T1000 (cell line): ENCODE measurements at regions not wholly inside any gene's neighbourhood (a gene's known extent, or its start where the extent isn't known, plus 50 kb on each side); places are given as distances from the start of the nearest gene placed in this dataset.
"Not testable (repeated sequence)": the region's sequence is repeated elsewhere in the genome, so short reads cannot be mapped to it uniquely, and the experiment has no call there.

Source experiments
- DNase-seq: peaks from one replicate; lab custom pipeline; 2025; ENCODE audit warnings: mixed read lengths; lab: John Stamatoyannopoulos, UW

DNA sequence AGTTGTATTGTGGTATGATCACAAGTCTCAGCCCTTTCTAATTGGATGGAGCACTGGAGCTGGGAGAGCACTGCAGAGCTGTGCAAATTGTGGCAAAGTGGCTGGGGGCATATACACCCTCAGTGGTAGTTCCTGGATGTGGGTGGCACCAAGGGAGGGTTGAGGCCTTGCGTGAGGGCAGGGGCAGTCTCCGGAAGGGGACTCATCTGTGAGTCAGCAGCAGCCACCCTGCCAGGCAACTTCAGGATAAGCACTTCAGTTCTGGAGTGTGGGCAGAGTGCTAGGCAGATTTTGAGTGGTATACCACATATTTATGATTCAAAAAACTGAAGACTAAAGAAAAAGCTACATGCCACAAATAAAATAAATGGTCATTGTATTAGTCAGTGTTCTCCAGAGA lies 210.5 kb downstream of the ETV1 start:
- peak; percentile 19 for DNase-seq

DNA sequence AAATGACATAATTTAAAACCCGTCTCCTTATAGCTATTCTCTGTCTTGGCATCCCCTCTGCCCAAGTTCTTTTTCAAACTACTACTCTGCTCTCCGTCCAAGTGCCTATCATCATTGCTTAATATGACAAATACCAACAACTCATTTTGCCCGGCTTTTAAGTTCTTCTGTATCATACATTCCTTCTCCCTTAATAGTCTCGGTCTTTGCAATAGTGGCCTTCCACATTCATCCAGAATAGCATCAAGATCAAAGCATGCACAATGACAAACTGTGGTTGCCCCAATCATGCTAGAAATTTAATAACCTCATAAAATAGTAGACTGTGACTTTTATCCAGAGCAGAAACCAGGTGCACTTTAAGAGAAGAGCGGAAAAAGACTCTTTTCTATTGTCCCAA lies 198.9 kb downstream of the ETV1 start:
- no peak for DNase-seq

DNA sequence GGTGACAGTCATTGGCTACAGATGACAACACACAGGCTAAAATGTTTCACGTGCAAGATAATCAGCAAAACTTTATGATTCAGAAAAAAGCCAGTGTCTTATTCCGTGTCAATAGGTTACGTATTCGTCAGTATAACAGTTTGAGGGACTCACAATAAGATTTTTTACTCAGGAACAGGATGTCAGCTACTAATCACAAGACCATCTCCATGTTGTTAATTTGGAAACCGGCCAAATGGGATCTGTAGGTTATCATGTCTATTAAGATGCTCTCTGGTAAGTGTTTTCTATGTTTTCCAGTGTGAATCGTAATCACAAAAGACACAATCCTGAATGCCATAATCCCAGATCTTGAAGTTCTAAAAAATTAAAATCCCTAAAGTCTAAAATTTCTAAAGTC lies 197.3 kb downstream of the ETV1 start:
- no peak for DNase-seq

DNA sequence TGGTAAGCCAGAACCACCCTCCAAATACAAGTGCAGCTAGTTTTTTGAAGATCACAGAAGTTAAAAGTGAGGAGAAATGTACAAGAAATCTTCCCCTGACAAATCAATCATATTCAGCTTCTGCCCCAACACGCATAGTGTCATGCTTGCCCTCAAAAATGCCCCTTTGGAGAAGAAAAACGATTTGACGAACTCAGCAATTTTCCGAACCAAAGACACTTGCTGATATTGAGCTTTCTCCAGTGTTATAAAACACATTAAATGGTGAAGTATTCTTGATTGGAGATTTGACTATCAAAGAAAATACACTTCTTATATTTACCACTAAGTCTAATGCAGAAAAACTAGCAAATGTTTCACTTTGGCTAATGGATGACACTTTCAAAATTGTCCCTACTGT lies 195.5 kb downstream of the ETV1 start:
- no peak for DNase-seq

DNA sequence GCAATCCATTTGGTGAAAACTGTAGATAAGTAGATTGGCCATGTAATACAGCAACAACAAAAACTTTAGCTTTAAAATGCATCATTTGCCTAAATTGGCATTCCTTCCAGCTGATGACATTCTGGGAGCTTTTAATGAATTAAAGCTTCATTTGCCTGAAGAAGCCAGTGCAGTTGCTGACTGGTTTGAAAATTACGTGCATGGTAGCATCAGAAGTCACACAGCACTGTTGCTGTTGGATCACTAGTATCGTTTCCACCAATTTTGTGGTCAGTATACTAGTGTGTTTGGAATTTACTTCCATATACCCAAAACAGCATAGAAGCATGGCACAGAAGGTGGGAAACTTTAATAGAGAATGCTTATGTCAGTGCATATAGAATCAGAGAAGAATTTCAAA lies 194.9 kb downstream of the ETV1 start:
- DNase-seq = no peak

DNA sequence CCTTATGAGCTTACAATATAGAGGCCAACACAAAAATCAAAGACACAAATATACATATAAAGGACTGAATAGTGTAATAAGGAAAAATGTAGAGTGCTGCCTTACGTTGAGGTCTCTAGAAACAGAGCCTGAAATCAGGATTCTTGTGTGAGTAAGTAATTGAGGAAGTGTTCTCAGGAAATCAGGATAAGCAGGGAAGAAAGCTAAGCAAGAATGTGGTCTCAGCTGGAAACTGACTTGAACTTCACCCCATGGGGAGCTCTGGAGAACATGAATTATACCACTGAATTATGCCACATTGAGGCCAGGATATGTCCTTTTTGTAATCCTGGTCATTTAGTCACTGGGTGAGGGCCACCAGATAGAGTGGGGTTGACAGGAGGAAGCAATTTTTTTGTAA lies 191.9 kb downstream of the ETV1 start:
- no peak for DNase-seq

DNA sequence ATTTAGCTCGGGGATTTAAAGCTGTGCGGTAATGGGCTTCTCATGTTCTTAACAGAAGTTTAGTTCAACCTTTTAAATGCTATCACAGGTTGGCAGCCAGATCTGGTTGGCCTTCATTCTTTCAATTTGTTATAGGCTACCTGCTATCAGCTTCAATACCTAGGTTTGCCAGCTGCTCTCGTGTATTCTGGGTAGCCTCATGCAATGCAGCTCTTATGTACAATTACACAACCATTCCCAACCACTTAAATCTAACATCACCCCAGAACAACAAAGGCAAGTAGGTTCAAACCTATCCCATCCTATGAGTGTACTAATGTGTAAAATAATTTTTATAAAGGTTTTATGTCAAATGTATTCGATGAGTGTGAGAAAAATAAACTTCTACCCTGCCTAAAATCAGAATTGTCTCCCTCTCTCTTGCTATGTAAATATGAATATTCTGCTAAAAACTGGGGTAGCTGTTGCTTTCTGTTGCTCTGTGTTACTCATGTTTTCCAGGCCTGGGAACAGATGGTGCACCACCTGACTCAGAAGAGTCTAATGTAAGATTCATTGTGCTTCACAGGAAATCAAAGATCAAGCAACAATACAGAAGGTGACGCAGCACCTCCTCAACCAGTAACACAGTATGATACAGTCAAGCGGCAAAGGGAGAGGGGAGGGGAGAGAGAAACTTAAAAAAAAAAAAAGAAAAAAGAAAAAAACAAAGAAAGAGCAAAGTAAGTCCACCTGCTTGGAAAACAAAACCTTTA lies 188.6 kb downstream of the ETV1 start:
- peak; percentile 9 for DNase-seq

DNA sequence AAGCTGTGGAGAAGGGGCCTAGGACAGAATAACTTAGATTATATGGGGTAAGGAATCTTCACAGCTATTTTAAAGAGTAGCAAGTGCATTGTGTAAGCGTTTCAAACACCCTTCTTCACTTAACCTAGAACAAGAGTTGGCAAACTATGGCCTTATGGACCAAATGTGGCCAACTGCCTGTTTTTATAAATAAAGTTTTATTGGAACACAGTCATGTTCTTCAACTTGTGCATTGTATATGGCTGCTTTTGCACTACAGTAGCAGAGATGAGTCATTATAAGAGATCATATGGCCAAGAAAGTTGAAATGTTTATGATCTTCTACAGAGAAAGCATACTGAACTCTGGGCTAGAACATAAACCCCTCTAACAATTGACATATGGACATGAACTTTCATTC lies 187.8 kb downstream of the ETV1 start:
- no peak for DNase-seq

DNA sequence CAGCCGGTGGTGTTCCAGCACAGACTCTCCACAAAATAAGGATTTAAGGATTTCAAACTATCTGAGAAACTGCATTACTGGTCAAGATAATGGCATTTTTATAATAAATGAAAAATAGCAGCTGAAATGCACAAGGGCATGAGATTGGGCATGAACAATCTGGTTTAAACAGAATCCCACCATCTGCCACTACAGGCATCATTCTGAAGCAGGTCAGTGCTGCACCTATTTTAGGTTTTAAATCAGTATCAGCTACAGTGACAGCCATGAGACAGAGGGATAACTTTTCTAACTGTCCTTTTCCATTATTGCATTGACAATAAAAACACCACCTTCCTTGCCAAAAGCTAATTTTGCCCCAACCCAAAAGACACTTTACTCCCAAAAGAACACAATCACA lies 186.8 kb downstream of the ETV1 start:
- DNase-seq = no peak

DNA sequence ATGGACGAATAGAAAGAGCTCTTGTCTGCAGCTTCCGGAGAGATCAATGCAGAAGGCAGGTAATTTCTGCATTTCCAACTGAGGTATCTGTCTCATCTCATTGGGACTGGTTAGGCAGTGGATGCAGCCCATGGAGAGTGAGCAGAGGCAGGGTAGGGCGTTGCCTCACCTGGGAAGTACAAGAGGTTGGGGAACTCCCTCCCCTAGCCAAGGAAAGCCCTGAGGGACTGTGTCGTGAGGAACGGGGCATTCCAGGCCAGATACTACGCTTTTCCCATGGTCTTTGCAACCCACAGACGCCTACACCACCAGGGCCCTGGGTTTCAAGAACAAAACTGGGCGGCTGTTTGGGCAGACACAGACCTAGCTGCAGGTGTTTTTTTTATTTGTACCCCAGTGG lies 186.3 kb downstream of the ETV1 start:
- DNase-seq = no peak

DNA sequence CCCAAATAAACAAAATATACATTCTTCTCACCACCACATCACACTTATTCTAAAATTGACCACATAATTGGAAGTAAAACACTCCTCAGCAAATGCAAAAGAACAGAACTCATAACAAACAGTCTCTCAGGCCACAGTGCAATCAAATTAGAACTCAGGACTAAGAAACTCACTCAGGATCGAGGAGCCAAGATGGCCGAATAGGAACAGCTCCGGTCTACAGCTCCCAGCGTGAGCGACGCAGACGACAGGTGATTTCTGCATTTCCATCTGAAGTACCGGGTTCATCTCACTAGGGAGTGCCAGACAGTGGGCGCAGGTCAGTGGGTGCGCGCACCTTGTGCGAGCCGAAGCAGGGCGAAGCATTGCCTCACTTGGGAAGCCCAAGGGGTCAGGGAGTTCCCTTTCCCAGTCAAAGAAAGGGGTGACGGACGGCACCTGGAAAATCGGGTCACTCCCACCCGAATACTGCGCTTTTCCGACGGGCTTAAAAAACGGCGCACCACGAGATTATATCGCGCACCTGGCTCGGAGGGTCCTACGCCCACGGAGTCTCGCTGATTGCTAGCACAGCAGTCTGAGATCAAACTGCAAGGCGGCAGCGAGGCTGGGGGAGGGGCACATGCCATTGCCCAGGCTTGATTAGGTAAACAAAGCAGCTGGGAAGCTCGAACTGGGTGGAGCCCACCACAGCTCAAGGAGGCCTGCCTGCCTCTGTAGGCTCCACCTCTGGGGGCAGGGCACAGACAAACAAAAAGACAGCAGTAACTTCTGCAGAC lies 183.2 kb downstream of the ETV1 start:
- not testable (repeated sequence) for DNase-seq

DNA sequence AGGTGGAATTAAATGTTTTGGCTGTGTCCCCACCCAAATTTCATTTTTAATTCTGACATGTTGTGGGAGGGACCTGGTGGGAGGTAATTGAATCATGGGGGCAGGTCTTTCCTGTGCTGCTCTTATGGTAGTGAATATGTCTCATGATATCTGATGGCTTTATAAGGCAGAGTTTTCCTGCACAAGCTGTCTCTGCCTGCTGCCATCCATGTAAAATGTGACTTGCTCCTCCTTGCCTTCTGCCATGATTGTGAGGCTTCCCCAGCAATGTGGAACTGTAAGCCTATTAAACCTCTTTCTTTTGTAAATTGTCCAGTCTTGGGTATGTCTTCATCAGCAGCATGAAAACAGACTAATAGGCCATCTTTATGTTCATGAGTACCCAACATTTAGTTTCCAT lies 172.2 kb downstream of the ETV1 start:
- not testable (repeated sequence) for DNase-seq

DNA sequence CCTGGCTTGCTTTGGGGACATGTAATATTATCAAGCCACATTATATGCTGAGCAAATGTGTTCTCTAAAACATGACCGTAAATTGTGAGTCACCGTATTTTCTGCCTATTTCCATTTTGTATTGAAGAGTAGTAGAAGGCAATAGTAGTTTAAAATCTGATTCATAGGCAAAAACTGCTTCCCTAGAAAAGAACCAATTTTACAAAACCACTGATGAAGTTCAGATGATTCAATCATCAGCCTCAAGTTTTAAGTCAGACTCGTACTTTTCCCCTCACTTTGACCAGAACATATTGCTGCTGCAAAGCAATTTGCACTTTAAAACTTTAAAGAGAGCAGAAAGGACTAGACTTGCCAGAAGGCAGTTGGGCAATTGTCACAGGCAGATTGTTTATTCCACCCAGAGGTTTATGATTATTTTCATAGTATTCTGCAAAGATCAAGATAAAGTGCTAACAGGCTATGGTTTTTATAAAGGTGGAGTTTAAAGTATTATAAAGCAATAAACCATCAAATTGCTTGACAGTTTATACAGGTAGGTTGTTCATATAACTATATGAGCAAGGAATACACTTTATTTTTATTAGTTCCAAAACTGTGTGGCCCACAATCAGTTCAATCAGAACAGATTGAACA lies 168.2 kb downstream of the ETV1 start:
- no peak for DNase-seq

DNA sequence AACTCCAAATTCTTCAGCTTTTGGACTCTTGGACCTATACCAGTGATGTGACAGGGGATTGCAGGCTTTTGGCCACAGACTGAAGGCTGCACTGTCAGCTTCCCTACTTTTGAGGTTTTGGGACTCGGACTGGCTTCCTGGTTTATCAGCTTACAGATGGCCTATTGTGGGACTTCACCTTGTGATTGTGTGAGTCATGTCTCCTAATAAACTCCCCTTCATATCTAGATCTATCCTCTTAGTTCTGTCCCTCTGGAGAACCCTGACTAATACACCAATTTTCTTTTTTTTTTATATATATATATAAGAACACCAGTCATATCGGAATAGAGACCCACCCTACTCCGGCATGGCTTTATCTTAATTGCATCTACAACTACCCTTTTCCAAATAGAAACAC lies 166.8 kb downstream of the ETV1 start:
- peak; percentile 13 for DNase-seq

DNA sequence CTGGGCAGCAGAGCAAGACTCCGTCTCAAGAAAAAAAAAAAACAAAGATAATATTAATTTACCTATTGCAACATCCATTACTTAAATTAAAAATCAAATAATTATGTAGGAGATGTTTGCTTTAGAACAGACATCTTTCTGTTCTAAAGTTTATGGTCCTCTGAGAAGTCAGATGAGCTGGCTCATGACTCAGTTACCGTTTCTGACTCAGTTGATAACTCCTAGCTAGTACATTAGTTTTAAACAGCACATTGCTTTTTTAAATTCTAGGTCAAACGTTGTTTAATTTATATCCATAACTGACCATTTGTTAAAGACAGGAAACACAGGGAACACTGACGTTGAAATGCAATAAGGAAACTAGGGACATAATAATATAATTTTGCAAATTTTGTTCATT lies 162.7 kb downstream of the ETV1 start:
- DNase-seq = no peak

DNA sequence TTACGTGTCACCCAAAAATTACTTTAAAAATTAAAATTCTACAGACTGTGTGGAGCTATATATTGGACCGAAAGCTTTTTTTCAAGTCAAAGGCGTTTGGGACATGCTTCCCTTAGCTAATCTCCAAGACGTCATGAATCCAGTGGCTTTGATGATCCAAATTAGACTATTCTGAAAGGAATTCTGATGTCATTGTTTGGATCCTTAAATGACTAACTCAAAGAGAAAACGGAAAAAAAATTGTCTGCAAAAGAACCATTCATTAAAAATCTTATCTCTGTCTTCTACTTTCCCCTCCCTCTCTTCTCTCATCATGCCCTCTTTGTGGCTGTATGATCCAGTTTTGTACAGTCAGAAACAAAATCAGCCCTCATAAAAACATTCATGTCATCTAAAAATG lies 161.8 kb downstream of the ETV1 start:
- DNase-seq = no peak

DNA sequence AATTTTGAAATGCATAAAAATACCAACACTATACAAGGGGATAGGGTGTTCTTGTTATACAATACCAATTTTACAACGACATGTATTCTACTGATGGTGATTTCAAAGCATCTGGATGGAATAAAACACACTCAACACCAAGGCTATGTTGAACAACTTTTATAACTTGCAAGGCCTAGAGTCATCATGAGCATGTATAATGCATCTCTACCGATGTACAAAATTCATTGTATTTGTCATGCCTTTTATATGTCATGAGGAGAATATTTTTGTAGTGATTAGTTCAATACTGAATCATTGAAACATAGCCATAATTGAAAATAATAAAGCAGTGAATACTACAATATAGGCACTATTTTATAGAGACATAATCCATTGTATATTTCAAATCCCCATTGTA lies 160.2 kb downstream of the ETV1 start:
- no peak for DNase-seq

DNA sequence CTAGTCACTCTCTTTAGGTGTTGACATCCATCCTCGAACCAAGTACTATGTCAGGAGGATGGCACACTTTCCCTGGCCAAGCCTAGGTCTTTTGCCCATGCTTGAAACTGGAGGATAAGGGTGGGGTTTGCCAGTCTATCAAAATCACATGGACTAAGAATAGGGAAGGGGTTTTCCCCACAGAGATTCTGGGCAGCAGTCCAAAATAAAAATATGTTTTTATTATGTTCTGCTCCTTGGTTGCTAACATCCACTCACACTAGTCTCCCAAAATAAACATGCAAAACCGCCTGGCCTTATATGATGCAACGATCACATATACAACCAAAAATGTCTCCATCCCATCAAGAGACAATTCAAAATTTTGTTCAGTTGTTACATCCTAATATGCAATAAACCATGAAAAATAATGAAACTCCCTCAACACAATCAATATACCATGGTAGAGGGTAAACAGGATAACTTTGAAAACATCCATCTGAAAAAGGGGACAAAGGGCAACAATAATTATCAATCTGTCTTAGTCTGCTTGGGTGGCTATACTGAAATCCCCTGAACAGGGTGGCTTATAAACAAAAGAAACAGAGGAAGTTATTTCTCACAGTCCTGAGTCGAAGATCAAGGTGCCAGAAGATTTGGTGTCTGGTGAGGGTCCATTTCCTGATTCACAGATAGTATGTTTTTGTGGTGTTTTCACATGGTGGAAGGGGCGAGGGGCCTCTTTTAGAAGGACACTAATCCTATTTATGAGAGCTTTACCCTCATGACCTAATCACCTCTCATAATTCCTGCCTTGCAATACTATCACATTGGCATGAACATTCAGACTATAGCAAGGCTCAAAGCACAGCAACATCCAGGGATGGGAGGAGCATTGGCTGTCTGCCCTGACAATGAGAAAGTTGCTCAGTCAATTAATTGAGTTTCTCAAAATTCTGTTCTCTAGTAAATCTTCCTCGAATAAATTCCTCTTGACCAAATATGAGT lies 159.3 kb downstream of the ETV1 start:
- DNase-seq = no peak

DNA sequence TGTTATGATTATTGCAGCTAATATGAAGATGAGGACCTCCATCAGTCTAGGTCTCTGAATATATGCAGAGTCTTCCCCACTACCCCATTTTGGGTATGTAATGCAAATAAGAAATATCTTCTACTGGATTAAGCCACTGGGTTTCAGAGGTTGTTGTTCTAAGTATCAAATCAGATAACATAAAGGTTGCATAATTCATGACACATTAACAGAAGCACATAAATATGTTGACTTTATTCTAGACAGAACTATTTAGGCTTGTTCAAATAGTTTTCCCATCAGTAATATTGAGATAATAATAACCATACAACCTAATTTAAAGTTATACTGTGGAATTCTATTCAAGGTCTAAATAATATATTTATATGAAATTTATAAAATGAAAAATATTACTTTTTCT lies 157.1 kb downstream of the ETV1 start:
- DNase-seq = no peak

DNA sequence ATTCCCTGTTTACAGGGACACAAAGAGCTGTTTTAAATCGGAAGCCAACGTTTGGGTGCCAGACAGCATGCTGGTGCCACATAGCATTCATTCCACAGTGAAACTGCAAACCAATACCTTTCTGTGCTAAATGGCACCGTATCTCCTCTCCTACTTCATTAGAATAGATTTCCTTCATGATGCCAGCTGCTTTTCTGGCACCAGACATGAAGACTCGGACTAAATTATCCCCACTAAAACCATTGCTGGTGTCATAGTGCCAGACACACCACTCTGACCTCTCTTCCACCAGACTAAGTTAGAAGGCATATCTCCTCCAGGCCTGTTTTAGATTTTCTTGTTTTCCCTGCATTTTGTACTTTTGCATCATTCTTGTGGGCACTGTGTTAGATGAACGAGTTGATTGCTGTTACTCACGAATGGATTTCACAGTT lies 155.1 kb downstream of the ETV1 start:
- no peak for DNase-seq

DNA sequence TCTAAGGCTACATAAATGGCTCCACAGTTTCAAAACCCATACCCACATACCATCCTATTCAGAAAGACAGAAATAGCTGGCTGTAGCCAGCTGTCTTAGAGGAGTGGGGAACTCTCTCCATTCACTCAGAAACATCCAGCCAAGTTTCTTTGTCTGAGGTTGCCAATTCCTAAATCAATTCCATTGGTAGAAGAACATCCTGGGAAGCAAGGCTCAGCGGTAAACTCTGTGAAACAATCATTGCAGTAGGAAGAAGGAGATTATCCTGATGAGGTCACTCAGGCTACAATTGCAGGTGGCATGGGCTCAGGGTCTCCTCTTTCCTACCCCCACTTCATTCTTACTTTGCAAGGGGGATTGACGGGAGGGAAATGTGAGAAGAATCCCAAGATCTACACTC lies 154.0 kb downstream of the ETV1 start:
- DNase-seq = no peak

DNA sequence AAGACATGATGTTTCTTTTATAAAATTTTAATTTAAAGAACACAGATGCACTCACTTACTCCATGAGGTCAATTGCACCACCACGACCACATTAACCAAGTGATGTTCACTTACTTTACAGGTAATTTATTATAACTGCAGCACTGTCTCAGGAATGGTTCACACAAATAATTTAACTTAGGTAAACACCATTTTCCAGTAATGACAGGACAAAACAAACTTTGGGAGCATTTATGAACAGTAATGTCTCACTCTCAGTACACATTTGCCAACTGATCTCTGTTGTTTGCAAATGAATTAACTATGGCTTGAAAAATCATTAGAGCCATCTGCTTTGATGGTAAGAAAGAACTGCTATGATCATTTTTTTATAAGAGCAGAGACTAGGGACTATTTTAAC lies 150.4 kb downstream of the ETV1 start:
- DNase-seq = no peak
